ENCODE measurements at regions not wholly inside any gene's neighbourhood (a gene's known extent, or its start where the extent isn't known, plus 50 kb on each side); places are given as distances from the start of the nearest gene placed in this dataset.

GRCh38 chr11:95605271-95605940 is 184.2 kb downstream of the FAM76B start:
- no peak for TF ChIP-seq CTCF (conservative IDR thresholded peaks at IDR 0.05; ENCODE audit: low read depth, low read length)
- no peak for TF ChIP-seq EZH2 (IDR thresholded peaks at IDR 0.05; ENCODE audit: borderline replicate concordance, low read depth, low read length, poor library complexity, severe bottlenecking)

Data from A673 (cell line).